ENCODE measurements at regions not wholly inside any gene's neighbourhood (a gene's known extent, or its start where the extent isn't known, plus 50 kb on each side); places are given as distances from the start of the nearest gene placed in this dataset.

DNA sequence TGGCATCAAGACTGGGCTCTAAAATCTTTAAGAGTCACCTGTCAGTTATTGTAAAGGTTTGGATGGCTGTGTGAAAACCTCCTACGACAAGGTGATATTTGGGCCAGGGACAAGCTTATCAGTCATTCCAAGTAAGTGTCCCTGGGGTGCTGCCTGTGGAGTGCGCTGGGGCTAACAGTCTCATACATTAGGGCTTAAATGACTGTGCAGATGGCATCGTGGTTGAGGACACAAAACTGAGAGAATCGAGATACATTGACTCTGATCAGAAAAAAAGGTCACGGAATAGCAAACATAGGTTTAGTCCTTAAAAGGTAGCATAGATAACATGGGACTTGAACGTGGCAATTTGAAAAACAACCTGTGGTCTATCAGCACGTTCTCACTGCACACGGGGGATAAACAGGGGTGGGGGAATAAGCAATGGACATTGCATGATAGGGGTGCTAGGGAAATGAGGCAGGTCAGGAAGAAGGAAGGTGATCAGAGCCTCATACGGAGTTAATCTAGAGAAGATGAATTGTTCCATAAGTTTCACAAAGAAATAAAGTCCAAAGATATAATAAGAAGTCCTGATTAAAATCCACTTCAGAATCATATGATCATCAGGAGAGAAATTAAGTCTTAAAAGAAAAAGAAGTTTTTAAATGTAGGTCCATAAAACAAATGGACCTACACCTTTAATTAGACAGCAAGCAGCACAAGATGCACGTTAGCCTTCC, 100.3 kb downstream of the DAD1 start:
- TF ChIP-seq, protein P1, sequence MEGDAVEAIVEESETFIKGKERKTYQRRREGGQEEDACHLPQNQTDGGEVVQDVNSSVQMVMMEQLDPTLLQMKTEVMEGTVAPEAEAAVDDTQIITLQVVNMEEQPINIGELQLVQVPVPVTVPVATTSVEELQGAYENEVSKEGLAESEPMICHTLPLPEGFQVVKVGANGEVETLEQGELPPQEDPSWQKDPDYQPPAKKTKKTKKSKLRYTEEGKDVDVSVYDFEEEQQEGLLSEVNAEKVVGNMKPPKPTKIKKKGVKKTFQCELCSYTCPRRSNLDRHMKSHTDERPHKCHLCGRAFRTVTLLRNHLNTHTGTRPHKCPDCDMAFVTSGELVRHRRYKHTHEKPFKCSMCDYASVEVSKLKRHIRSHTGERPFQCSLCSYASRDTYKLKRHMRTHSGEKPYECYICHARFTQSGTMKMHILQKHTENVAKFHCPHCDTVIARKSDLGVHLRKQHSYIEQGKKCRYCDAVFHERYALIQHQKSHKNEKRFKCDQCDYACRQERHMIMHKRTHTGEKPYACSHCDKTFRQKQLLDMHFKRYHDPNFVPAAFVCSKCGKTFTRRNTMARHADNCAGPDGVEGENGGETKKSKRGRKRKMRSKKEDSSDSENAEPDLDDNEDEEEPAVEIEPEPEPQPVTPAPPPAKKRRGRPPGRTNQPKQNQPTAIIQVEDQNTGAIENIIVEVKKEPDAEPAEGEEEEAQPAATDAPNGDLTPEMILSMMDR (conservative IDR thresholded peaks at IDR 0.05; ENCODE audit: low read length): no peak
- no peak for TF ChIP-seq EZH2phosphoT487 (IDR thresholded peaks at IDR 0.05; ENCODE audit: borderline replicate concordance)

Measured in Loucy (cell line).